ENCODE measurements at regions not wholly inside any gene's neighbourhood (a gene's known extent, or its start where the extent isn't known, plus 50 kb on each side); places are given as distances from the start of the nearest gene placed in this dataset.

- no peak for TF ChIP-seq CTCF (IDR thresholded peaks at IDR 0.05; ENCODE audit: low read depth, low read length, missing control alignments)
- DNase-seq (ENCODE audit: low read depth), result no peak
- H3K4me3 ChIP-seq (ENCODE audit: low read depth, low read length), result no peak overlapping the region
- in situ Hi-C loops (cut with HindIII; ENCODE audit: low sequenced_read_pairs), result no loop called here
These were observed 778.5 kb downstream of the MAFB start for GRCh38 chr20:39910536-39910935.

GRCh38 chr20:39909447-39909846, 779.6 kb downstream of the MAFB start:
- TF ChIP-seq CTCF (IDR thresholded peaks at IDR 0.05; ENCODE audit: low read depth, low read length, missing control alignments), result no peak
- no peak overlapping the region for H3K4me3 ChIP-seq (ENCODE audit: low read depth, low read length)
- no peak for DNase-seq (ENCODE audit: low read depth)
- in situ Hi-C loops (cut with HindIII; ENCODE audit: low sequenced_read_pairs), result no loop called here

GRCh38 chr20:39904476-39905112, 784.4 kb downstream of the MAFB start:
- in situ Hi-C loops (cut with HindIII; ENCODE audit: low sequenced_read_pairs), result no loop called here
- no peak for TF ChIP-seq CTCF (IDR thresholded peaks at IDR 0.05; ENCODE audit: low read depth, low read length, missing control alignments)
- no peak overlapping the region for H3K4me3 ChIP-seq (ENCODE audit: low read depth, low read length)
- no peak for DNase-seq (ENCODE audit: low read depth)

- TF ChIP-seq CTCF (IDR thresholded peaks at IDR 0.05; ENCODE audit: low read depth, low read length, missing control alignments), result no peak
- no peak for DNase-seq (ENCODE audit: low read depth)
- in situ Hi-C loops (cut with HindIII; ENCODE audit: low sequenced_read_pairs), result no loop called here
- no peak overlapping the region for H3K4me3 ChIP-seq (ENCODE audit: low read depth, low read length)
These were observed 785.1 kb downstream of the MAFB start for GRCh38 chr20:39903806-39904465.

- TF ChIP-seq CTCF (IDR thresholded peaks at IDR 0.05; ENCODE audit: low read depth, low read length, missing control alignments), result no peak
- no peak for DNase-seq (ENCODE audit: low read depth)
- no peak overlapping the region for H3K4me3 ChIP-seq (ENCODE audit: low read depth, low read length)
- in situ Hi-C loops (cut with HindIII; ENCODE audit: low sequenced_read_pairs), result no loop called here
These were observed 789.2 kb downstream of the MAFB start for GRCh38 chr20:39899881-39900280.

GRCh38 chr20:39898467-39898852, 790.6 kb downstream of the MAFB start:
- no peak for DNase-seq (ENCODE audit: low read depth)
- in situ Hi-C loops (cut with HindIII; ENCODE audit: low sequenced_read_pairs), result no loop called here
- H3K4me3 ChIP-seq (ENCODE audit: low read depth, low read length), result no peak overlapping the region
- no peak for TF ChIP-seq CTCF (IDR thresholded peaks at IDR 0.05; ENCODE audit: low read depth, low read length, missing control alignments)
